ENCODE measurements at regions not wholly inside any gene's neighbourhood (a gene's known extent, or its start where the extent isn't known, plus 50 kb on each side); places are given as distances from the start of the nearest gene placed in this dataset.
"Not testable (repeated sequence)": the region's sequence is repeated elsewhere in the genome, so short reads cannot be mapped to it uniquely, and the experiment has no call there.

DNA sequence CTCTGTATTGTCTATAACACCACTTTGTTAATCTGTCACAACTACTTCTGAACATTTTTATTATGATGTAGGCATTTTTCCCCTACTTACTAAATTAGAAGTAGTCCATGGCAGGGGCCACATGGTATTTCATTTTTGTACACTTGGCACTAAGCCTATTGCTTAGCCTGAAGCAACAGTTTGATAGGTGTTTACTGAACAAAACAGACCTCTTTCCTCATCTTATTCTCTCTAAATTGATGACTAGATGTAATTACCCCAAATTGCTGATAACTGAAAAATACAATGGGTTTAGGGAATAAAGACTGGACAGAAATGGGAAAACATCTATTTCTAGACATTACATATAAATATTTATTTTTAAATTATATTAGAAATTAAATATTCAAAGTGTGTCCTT, 633.8 kb downstream of the SLCO4C1 start:
- H3K27me3 ChIP-seq (ENCODE audit: control insufficient read depth, insufficient read depth, low read length): no peaks in the 10 kb centered on the region
- no peaks in the 10 kb centered on the region for H3K9me3 ChIP-seq (ENCODE audit: control insufficient read depth, insufficient read depth, low read depth, low read length)
- no peaks in the 10 kb centered on the region for H3K4me1 ChIP-seq (ENCODE audit: control insufficient read depth, insufficient read depth, low read length)
- H3K9ac ChIP-seq (ENCODE audit: low read length): no peak overlapping the region
- no peak overlapping the region for H3K4me3 ChIP-seq (ENCODE audit: low read depth, low read length)
- no peak overlapping the region for H3K27ac ChIP-seq (ENCODE audit: low read depth, low read length)
- no peaks in the 10 kb centered on the region for H3K36me3 ChIP-seq (ENCODE audit: control insufficient read depth, insufficient read depth, low read length)

DNA sequence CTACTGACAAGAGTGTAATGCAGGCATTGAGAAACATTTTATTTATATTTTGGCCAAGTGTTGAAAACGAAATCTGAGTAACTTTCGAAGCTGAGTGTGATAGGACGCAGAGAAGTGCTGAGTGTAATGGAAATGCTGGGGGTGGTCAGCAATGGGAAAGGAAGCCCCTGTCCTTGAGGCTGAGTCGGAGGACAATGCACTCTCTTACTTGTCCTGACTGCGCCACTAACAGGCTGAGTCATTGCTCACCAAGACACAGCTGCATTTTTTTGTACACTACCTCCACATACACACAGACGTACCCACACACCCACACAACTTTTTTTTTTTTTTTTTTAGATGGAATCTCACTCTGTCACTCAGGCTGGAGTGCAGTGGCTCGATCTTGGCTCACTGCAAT, 637.7 kb downstream of the SLCO4C1 start:
- H3K9ac ChIP-seq (ENCODE audit: low read length): no peak overlapping the region
- no peaks in the 10 kb centered on the region for H3K9me3 ChIP-seq (ENCODE audit: control insufficient read depth, insufficient read depth, low read depth, low read length)
- H3K4me1 ChIP-seq (ENCODE audit: control insufficient read depth, insufficient read depth, low read length): no peaks in the 10 kb centered on the region
- H3K36me3 ChIP-seq (ENCODE audit: control insufficient read depth, insufficient read depth, low read length): no peaks in the 10 kb centered on the region
- no peak overlapping the region for H3K27ac ChIP-seq (ENCODE audit: low read depth, low read length)
- H3K4me3 ChIP-seq (ENCODE audit: low read depth, low read length): no peak overlapping the region
- H3K27me3 ChIP-seq (ENCODE audit: control insufficient read depth, insufficient read depth, low read length): no peaks in the 10 kb centered on the region

DNA sequence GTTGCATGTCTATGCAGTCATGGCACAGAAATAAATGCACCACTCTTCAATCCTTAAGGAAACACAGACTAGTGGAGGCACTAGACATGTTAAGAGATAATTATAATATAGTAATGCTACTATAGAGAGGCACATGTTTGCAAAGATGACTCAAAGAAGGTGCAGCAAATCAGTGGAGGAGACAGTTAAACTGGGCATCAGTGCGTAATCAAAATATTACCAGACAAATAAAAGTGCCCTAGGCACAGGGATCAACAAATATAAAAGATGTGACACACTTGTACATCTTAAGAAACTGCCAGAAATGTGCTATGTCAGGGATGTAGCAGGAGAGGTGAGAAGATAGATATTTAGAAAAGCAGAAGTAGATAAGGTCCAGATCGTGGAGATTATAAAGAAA, 642.1 kb downstream of the SLCO4C1 start:
- Histone ChIP-seq H3K4me1 (ENCODE audit: control insufficient read depth, insufficient read depth, low read length) (no peaks in the 10 kb centered on the region), H3K4me3 (ENCODE audit: low read depth, low read length) (no peak overlapping the region)

DNA sequence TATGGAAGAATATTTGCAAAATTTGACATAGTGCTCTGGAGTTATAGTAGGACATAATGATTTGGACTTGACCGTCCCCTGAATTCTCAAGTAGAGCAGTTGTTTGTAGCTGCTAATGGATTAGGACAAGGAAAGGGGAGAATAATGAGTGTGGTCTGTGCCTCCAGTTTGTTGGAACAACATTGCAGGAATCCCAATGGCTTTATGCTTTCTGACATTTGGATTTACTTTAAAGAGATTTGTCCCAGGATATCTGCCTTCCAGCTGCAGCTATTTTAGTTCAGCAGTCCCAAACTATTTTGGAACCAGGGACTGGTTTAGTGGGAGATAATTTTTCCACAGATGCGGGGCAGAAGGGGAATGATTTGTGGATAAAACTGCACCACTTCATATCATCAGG, 648.2 kb downstream of the SLCO4C1 start:
- H3K36me3 ChIP-seq (ENCODE audit: control insufficient read depth, insufficient read depth, low read length): no peaks in the 10 kb centered on the region
- H3K4me3 ChIP-seq (ENCODE audit: low read depth, low read length): no peak overlapping the region
- no peaks in the 10 kb centered on the region for H3K9me3 ChIP-seq (ENCODE audit: control insufficient read depth, insufficient read depth, low read depth, low read length)
- H3K27me3 ChIP-seq (ENCODE audit: control insufficient read depth, insufficient read depth, low read length): no peaks in the 10 kb centered on the region
- no peak overlapping the region for H3K27ac ChIP-seq (ENCODE audit: low read depth, low read length)
- no peaks in the 10 kb centered on the region for H3K4me1 ChIP-seq (ENCODE audit: control insufficient read depth, insufficient read depth, low read length)
- no peak overlapping the region for H3K9ac ChIP-seq (ENCODE audit: low read length)

More for the DNA sequence above, 642.1 kb downstream of the SLCO4C1 start:
- Histone ChIP-seq H3K27me3 (ENCODE audit: control insufficient read depth, insufficient read depth, low read length) (no peaks in the 10 kb centered on the region), H3K9me3 (ENCODE audit: control insufficient read depth, insufficient read depth, low read depth, low read length) (no peaks in the 10 kb centered on the region), H3K36me3 (ENCODE audit: control insufficient read depth, insufficient read depth, low read length) (no peaks in the 10 kb centered on the region), H3K27ac (ENCODE audit: low read depth, low read length) (no peak overlapping the region), H3K9ac (ENCODE audit: low read length) (no peak overlapping the region)

DNA sequence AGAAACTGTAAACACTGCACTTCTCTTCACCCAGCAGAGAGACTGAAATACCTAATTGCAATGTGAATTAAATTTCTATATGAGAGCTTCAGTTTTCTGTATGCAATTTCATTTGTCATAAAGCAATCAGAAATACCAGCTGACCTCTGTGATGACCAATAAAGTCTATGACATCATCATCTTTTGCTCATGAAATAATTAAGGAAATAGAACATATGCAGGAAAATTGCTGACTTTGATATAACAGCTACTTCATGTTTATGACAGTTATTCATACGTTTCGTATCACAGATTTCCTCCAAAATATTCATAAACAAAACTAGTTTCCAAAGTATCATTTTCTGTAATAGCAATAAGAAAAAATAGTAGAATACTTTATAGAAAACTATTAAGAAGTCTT, 652.3 kb downstream of the SLCO4C1 start:
- no peak overlapping the region for H3K4me3 ChIP-seq (ENCODE audit: low read depth, low read length)
- no peaks in the 10 kb centered on the region for H3K36me3 ChIP-seq (ENCODE audit: control insufficient read depth, insufficient read depth, low read length)
- H3K27ac ChIP-seq (ENCODE audit: low read depth, low read length): no peak overlapping the region
- no peaks in the 10 kb centered on the region for H3K27me3 ChIP-seq (ENCODE audit: control insufficient read depth, insufficient read depth, low read length)
- H3K9ac ChIP-seq (ENCODE audit: low read length): no peak overlapping the region
- no peaks in the 10 kb centered on the region for H3K9me3 ChIP-seq (ENCODE audit: control insufficient read depth, insufficient read depth, low read depth, low read length)
- no peaks in the 10 kb centered on the region for H3K4me1 ChIP-seq (ENCODE audit: control insufficient read depth, insufficient read depth, low read length)

DNA sequence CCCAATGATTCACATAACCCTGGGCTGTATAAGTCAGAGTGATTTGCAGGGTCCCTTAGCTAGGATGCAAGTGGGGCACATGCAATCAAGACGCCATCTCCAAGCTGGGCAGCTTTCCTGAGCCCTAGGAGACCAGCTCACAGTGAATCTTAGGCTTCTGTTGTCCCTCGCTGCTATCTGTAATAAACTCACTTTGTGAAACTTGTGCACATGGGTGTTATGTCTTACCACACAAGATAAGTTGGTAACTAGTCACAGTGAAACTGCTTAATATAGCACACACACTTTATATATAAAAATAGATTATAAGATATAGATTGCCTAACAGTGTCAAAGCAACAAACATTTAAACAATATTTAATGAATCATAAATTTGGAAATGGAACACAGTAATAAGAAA, 658.5 kb downstream of the SLCO4C1 start:
- Histone ChIP-seq H3K27me3 (ENCODE audit: control insufficient read depth, insufficient read depth, low read length) (no peaks in the 10 kb centered on the region), H3K9ac (ENCODE audit: low read length) (no peak overlapping the region), H3K4me3 (ENCODE audit: low read depth, low read length) (no peak overlapping the region), H3K36me3 (ENCODE audit: control insufficient read depth, insufficient read depth, low read length) (no peaks in the 10 kb centered on the region), H3K27ac (ENCODE audit: low read depth, low read length) (no peak overlapping the region), H3K9me3 (ENCODE audit: control insufficient read depth, insufficient read depth, low read depth, low read length) (peaks cover 10% of the 10 kb centered on the region), H3K4me1 (ENCODE audit: control insufficient read depth, insufficient read depth, low read length) (no peaks in the 10 kb centered on the region)

DNA sequence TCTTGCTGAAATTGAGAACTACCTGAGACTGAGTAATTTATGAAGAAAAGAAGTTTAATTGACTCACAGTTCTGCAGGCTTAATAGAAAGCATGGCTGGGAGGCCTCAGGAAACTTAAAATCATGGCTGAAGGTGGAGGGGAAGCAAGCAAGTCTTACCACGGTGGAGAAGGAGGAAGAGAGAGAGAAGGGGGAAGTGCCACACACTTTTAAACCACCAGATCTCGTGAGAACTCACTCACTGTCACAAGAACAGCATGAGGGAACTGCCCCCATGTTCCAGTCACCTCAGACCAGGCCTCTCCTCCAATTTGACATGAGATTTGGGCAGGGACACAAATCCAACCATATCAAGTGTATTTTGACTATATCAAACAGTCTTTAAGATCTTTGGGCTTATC, 668.3 kb downstream of the SLCO4C1 start:
- H3K9me3 ChIP-seq (ENCODE audit: control insufficient read depth, insufficient read depth, low read depth, low read length): peaks cover 15% of the 10 kb centered on the region
- not testable (repeated sequence) for H3K36me3 ChIP-seq (ENCODE audit: control insufficient read depth, insufficient read depth, low read length); H3K27me3 ChIP-seq (ENCODE audit: control insufficient read depth, insufficient read depth, low read length); H3K4me3 ChIP-seq (ENCODE audit: low read depth, low read length); H3K9ac ChIP-seq (ENCODE audit: low read length)
- H3K4me1 ChIP-seq (ENCODE audit: control insufficient read depth, insufficient read depth, low read length): peaks cover 37% of the 10 kb centered on the region
- peak overlapping the region; percentile 62; the same call in 1 of the 2 replicates for H3K27ac ChIP-seq (ENCODE audit: low read depth, low read length)

DNA sequence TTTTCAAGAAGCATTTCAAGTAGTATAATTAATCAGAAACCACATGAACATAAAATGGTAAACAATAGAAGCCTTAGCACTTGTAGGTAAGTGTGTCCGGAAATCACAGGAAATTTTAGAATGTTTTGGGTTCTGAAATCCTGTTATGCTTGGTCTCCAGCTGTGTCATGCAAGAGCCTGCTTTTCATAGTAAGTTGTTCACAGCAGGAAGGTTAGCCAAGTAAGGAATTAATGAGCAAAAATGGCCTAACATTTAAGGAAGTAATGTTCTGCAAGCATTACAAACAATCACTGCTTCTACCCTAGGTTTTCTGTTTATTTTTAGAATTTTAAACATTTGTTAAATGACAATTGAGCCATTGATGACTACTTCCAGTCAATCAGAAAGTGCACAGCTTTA, 669.5 kb downstream of the SLCO4C1 start:
- Histone ChIP-seq H3K4me3 (ENCODE audit: low read depth, low read length) (0 out of 2 replicates have a peak overlapping the region, but pooled peaks have one; percentile 21), H3K27ac (ENCODE audit: low read depth, low read length) (0 out of 2 replicates have a peak overlapping the region, but pooled peaks have one; percentile 63), H3K9me3 (ENCODE audit: control insufficient read depth, insufficient read depth, low read depth, low read length) (peaks cover 3% of the 10 kb centered on the region; the same call in 1 of the 2 replicates), H3K9ac (ENCODE audit: low read length) (no peak overlapping the region), H3K4me1 (ENCODE audit: control insufficient read depth, insufficient read depth, low read length) (peaks cover 37% of the 10 kb centered on the region), H3K36me3 (ENCODE audit: control insufficient read depth, insufficient read depth, low read length) (no peaks in the 10 kb centered on the region), H3K27me3 (ENCODE audit: control insufficient read depth, insufficient read depth, low read length) (no peaks in the 10 kb centered on the region)

DNA sequence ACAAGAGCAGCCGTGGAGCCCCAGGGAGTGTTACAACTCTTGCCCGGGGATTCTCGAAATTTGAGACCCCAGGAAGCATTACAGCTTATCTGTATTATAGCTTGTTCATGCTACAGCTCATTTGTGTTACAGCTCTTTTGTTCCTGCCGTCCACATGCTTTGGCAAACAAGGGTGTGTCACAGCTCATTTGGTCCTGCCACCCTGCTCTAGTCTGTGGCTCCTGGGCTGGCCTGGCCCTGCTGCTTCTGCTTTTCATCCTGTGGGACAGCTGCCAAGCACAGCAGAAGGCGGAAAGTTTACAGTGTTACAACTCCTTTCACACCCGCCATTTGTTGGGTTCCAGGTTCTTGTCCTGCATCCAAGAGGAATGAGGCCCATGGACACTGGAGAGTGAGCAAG, 685.0 kb downstream of the SLCO4C1 start:
- no peaks in the 10 kb centered on the region for H3K9me3 ChIP-seq (ENCODE audit: control insufficient read depth, insufficient read depth, low read depth, low read length)
- no peak overlapping the region for H3K9ac ChIP-seq (ENCODE audit: low read length)
- H3K4me1 ChIP-seq (ENCODE audit: control insufficient read depth, insufficient read depth, low read length): no peaks in the 10 kb centered on the region
- no peaks in the 10 kb centered on the region for H3K36me3 ChIP-seq (ENCODE audit: control insufficient read depth, insufficient read depth, low read length)
- H3K27me3 ChIP-seq (ENCODE audit: control insufficient read depth, insufficient read depth, low read length): no peaks in the 10 kb centered on the region
- no peak overlapping the region for H3K4me3 ChIP-seq (ENCODE audit: low read depth, low read length)
- H3K27ac ChIP-seq (ENCODE audit: low read depth, low read length): no peak overlapping the region

DNA sequence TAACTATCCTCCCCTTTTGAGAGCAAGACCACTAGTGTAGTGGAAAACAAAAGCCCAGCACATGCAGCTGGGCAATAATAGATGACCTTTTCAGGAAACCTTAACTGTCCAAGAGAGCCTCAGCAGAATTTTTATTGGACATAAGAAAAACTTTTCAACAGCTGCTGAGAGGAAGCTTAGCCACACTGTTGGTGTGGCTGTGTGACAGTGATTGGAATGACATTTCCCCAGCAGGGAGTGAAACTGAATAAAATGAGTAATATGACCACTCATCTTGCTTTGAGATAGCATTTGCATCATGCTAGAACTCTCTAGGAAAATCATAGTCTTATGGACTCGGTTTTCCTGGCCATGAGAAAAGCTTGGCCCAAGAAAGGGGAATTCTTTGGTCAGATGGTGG, 687.8 kb downstream of the SLCO4C1 start:
- no peak overlapping the region for H3K4me3 ChIP-seq (ENCODE audit: low read depth, low read length)
- H3K27ac ChIP-seq (ENCODE audit: low read depth, low read length): no peak overlapping the region
- H3K36me3 ChIP-seq (ENCODE audit: control insufficient read depth, insufficient read depth, low read length): no peaks in the 10 kb centered on the region
- no peak overlapping the region for H3K9ac ChIP-seq (ENCODE audit: low read length)
- H3K27me3 ChIP-seq (ENCODE audit: control insufficient read depth, insufficient read depth, low read length): no peaks in the 10 kb centered on the region
- H3K4me1 ChIP-seq (ENCODE audit: control insufficient read depth, insufficient read depth, low read length): no peaks in the 10 kb centered on the region
- H3K9me3 ChIP-seq (ENCODE audit: control insufficient read depth, insufficient read depth, low read depth, low read length): no peaks in the 10 kb centered on the region

DNA sequence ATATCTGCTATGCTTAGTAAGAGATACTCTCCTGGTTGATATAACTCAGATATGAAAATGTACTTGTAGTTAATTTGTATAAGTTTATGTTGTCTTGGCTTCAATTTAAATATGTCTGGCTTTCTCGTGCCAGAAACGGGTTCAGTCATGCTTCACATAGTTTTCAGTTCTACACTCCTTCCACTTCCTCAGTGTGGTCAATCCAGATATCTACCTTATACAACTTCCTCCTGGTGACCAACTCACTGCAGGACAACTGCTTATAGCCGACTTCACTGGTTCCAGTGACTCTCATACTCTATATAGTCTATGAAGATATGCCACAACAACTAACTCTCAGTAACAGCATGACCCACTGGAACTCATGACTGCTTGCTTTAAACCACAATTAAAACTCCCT, 690.4 kb downstream of the SLCO4C1 start:
- Histone ChIP-seq H3K27me3 (ENCODE audit: control insufficient read depth, insufficient read depth, low read length) (no peaks in the 10 kb centered on the region), H3K9ac (ENCODE audit: low read length) (no peak overlapping the region), H3K36me3 (ENCODE audit: control insufficient read depth, insufficient read depth, low read length) (no peaks in the 10 kb centered on the region)

DNA sequence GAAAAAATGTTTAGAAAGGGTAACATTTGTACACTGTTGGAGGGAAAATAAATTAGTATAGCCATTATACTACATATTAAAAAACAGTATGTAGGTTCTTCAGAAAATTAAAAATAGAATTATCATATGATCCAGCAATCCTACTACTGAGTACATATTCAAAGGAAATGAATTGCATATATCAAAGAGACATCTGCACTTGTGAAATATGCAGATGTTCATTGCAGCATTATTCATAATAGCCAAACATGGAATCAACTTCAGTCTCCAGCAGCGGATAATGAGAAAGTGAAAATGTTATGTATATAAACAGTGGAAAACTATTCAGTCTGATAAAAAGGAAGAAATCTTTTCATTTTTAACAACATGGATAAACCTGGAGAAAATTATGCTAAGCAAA, 695.5 kb downstream of the SLCO4C1 start:
- Histone ChIP-seq H3K27me3 (ENCODE audit: control insufficient read depth, insufficient read depth, low read length) (no peaks in the 10 kb centered on the region), H3K9me3 (ENCODE audit: control insufficient read depth, insufficient read depth, low read depth, low read length) (no peaks in the 10 kb centered on the region), H3K4me1 (ENCODE audit: control insufficient read depth, insufficient read depth, low read length) (no peaks in the 10 kb centered on the region; the same call in 1 of the 2 replicates), H3K9ac (ENCODE audit: low read length) (no peak overlapping the region), H3K27ac (ENCODE audit: low read depth, low read length) (no peak overlapping the region), H3K4me3 (ENCODE audit: low read depth, low read length) (no peak overlapping the region), H3K36me3 (ENCODE audit: control insufficient read depth, insufficient read depth, low read length) (no peaks in the 10 kb centered on the region)

More for the DNA sequence above, 690.4 kb downstream of the SLCO4C1 start:
- H3K4me3 ChIP-seq (ENCODE audit: low read depth, low read length): no peak overlapping the region
- H3K9me3 ChIP-seq (ENCODE audit: control insufficient read depth, insufficient read depth, low read depth, low read length): no peaks in the 10 kb centered on the region
- H3K4me1 ChIP-seq (ENCODE audit: control insufficient read depth, insufficient read depth, low read length): no peaks in the 10 kb centered on the region
- H3K27ac ChIP-seq (ENCODE audit: low read depth, low read length): no peak overlapping the region

All from HUES6 (cell line).